IPS-NIHi7 (cell line): ENCODE measurements at regions not wholly inside any gene's neighbourhood (a gene's known extent, or its start where the extent isn't known, plus 50 kb on each side); places are given as distances from the start of the nearest gene placed in this dataset.

ENCODE experiments used
- DNase-seq: peaks from one replicate; pipeline ENCODE4 v3.0.0; 2012; ENCODE audit warnings: mixed read lengths; ENCODE audit errors: extremely low spot score

- DNase-seq: no peak
These were observed 137.0 kb upstream of the HDAC4 start for GRCh38 chr2:239537633-239538356.

DNA sequence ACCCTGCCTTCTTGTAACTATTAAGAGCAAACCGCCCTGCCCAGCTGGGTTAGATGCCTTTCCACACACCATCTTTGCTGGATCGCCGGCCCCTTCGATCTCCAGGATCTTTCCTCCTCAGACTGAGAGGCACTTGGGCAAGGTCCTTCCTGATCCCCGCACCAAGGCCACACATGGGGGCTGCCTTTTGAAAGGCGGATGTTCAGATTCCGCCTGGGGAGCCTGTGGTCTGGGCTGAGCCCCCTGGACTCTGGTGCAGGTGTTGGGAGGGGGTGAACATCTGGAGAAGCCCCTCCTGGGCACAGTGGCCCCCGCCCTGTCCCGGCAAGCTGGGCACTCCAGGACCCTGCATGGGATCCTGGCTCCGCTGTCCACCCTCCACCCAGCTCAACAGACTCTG is 135.4 kb upstream of the HDAC4 start:
- no peak for DNase-seq

- DNase-seq: no peak
These were observed 134.8 kb upstream of the HDAC4 start for GRCh38 chr2:239535413-239536144.

DNA sequence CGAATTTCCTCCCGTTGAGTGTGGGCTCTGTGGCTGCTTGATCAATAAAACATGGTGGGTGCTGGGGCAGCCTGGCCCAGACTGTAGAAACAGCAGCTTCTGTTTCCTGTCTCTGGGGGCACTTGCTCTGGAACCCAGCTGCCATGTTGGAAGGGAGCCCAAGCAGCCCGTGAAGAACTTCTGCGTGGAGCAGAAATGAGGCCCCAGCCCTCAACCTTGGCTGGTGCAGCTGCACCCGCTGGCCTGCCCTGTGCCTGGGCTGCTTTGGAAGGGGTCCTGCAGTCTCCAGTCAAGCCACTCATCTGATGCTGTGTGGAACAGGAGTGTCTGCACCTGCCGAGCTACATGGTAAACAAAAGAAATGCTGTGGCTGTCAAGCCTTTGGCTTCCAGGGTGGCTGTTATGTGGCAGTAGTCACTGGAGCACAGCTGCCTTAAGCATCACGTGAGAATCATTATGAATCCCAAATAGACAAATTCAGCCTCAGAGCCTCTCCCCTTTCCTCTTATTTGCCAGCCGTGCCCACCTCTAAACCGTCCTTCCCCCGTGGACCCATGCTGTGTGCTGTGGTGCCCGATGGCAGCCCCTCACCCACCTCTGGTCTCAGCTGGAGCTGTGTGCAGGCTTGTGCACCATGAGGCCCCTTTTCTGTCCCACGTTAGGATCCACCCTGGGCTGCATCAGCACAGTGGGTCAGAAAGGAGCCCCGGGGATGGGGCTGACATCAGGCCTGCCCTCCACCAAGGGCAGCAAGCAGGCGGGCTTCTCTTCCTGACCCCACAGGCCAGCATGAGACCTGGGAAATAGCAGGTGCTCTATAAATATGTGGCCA is 134.0 kb upstream of the HDAC4 start:
- no peak for DNase-seq

DNA sequence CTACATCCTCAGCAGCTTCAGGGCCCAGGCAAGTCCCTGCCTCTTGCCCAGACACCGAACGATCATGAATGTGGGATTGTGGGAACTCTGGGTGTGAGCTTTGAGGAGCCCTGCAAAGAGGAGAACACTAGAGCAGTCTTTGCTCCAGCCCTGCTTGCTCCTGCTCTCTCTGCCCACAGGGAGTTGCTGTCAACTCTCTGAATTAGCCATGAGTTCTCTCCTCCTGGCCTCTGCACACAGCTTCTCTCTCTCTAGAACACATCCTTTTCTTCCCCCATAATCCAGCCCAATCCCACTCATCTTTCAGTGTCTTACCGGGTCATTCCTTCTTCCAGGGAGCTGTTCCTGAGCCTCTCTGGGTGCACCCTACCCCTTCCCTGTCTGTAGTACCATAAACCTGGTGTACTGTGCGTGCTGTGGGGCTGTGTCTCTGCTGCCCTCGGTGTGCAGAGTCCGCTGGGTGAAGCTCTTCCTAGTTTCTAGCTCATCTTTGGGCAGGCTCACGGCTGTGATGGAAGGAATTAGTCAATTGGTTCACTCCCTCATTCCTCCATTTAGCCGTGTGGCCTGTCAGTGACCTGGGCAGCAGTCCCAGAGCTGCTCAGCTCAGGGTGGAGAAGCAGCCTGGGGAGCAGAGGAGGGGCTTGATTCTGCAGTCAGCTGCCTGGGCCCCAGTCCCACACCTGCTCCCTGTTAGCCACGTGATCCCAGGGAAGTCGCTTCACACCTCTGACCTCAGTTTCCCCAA is 132.9 kb upstream of the HDAC4 start:
- DNase-seq: no peak

DNA sequence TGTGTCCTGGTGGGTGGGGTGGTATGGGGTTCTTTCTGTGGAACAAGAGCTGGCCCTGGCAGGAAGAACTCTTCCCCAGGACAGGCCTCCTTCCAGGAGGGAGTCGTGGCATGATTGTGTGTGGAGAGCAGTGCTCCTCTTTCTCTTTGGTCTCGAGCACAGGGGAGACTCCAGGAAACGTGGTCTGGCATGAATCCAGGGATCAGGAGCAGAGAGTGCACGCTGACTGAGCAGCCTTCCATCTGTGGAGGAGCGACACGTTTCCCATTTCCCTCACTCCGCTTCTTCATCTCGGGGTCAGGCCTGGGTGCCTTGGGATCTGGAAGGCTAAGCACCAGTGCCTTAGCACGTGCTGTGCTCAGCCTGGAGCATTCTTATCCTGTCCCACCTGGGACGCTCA is 132.0 kb upstream of the HDAC4 start:
- no peak for DNase-seq

- no peak for DNase-seq
These were observed 131.4 kb upstream of the HDAC4 start for GRCh38 chr2:239532250-239532649.

GRCh38 chr2:239531456-239532241 is 130.8 kb upstream of the HDAC4 start:
- no peak for DNase-seq

- no peak for DNase-seq
These were observed 130.0 kb upstream of the HDAC4 start for GRCh38 chr2:239530749-239531316.

- no peak for DNase-seq
These were observed 128.6 kb upstream of the HDAC4 start for GRCh38 chr2:239529313-239530015.

DNA sequence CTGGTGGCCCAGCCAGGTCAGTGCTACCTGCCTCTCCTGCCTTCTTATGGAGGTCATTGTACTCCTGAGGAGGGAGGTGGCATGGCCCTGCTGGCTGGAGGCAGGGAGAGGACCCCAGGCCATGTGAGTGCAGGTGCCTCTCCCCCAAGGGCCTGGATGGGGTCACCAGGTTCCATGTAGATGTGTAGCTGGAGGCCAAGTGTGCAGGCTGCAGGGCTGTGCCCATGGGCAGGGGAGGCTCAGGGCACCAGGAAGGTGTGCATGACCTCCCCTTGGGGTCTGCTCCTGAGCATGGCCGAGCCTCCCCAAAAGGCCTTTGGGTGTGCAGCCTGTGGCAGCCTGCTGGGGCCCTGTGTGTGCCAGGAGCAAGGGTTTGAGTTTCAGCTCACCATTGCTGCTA is 128.1 kb upstream of the HDAC4 start:
- no peak for DNase-seq

DNA sequence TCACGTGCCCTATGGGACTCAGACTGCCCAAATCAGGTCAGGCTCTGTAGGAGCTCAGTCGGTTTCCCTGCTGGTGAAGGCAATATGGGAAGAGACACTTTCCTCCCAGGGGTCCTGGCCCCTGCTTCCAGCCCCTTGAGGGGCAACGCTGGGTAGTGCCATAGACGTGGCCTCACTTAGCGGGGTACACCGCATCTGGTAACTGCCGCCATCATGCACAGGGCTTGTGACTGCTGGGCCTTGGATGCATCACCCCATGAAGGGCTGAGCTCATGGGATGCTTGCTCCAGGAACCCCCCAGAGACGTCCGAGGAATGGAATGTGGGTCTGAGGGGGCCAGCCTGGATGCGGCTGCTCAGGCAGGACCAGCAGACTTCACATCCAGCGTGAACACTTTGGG is 127.3 kb upstream of the HDAC4 start:
- DNase-seq: no peak

GRCh38 chr2:239526666-239527415 is 126.0 kb upstream of the HDAC4 start:
- DNase-seq: no peak

DNA sequence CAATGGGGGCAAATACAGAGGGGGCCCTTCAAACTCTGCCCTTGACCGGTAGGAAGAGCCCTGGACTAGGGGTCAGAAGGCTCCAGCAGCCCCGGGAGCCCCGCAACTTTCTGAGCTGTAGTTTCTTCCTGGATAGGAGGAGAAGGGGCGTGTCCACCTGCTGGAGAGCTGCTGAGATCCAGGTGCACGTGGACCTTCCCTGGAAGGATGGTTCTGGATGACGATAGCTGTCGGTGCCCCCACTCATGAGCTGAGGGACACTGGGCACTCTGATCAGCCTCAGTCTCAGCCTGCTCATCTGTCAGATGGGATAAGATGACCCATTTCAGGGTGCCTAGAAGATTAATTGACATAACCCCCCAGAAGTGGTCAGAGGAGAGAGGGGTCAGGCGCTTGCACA is 125.2 kb upstream of the HDAC4 start:
- no peak for DNase-seq

DNA sequence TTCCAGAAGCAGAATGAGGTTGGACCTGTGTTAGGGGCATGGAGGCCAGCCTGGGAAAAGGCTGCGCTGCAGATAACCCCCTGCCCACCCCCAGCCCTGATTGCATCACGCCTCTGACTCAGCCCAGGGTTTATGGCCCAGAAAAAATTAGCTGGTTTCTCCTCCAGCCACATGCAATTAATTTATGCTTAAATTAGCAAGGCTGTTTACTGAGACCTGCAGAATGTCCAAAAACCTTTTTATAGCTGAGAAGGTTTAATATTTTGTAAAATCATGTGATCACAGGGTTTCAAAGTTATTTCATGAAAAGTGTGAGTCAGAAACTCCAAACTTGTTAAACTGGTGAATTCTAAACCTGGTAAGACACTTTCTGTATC is 123.1 kb upstream of the HDAC4 start:
- no peak for DNase-seq

DNA sequence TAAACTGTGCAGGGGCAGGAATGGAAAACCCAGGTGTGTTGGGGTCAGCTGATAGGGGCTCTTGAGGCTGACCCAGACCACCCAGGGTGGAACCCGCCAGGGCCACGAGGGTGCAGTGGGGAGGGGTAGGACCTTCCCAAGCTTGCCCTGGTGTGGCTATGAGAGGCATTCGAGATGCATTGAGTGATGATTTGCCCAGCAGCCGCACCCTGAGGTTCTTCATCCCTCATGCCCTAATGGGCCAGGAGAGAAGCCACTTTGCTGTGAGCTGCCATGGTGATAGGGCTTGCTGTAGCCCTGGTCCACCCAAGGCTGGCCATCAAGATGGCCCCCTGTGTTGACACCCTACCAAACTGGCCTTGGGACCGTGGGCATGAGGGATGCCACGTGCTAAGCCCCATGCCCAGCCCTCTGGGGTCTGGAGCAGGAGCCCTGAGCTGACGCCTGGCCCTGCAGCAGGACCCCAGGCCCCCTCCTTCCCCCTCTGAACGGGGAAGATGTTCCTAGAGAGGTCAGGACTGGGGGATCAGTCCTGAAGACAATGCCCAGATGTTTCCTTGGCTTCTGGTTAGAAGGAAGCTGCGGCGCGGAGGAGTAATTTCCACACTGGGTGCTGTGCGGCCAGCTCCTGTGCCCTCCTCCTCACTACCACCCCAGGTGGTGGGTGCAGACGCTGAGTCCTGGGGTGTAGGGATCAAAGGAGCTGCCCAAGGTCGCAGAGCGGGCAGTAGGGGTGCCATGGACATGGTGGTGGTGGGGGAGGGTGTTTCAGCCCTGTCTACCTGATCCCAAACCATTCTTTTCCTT is 122.5 kb upstream of the HDAC4 start:
- no peak for DNase-seq

GRCh38 chr2:239522740-239523119 is 121.9 kb upstream of the HDAC4 start:
- DNase-seq: no peak

DNA sequence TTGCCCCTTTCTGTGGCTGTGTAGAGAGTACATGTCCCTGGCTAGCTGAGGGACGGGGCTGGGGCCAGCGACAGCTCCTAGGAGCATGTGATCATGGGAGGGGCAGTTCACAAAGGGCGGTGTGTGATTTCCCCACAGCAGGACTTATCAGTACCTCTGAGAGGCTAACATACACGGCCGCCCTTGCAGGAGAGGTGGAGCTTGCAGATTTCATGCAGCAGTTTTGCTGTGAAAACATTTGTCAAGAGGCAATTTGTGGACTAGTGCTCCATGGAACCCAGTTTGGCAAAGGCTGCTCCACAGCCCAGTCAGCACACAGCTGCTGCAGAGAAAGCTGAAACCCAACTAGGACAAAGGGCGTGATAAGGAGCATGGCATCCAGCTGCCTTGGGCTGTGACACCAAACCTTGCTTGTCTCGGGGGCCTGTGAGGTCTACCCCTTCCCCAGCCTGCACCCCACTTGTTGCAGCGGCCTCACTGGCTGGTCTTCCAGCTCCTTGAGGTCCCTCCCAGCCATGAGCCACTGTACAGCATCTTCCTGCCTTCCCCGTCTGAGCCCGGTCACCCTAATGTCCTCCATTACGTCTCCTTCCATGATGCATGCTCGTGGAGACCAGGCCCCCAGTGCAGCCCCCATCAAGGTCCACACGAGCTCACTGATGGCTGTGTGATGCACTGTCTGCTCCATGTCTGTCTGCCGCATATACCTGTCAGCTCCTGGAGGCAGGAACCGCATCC is 121.4 kb upstream of the HDAC4 start:
- DNase-seq: no peak
